Anterior cingulate cortex (tissue), 58 donors: ENCODE measurements at regions not wholly inside any gene's neighbourhood (a gene's known extent, or its start where the extent isn't known, plus 50 kb on each side); places are given as distances from the start of the nearest gene placed in this dataset.

ENCODE experiments used
- DNase-seq, 58 donors: peaks; one replicate each; lab custom pipeline; 2025; lab: John Stamatoyannopoulos, UW

- no peak for DNase-seq
These were observed 428.8 kb downstream of the ZNF521 start for GRCh38 chr18:24923138-24923537.

GRCh38 chr18:24924066-24924716, 427.8 kb downstream of the ZNF521 start:
- no peak for DNase-seq

- no peak for DNase-seq
These were observed 425.3 kb downstream of the ZNF521 start for GRCh38 chr18:24926649-24927048.

- no peak for DNase-seq
These were observed 423.6 kb downstream of the ZNF521 start for GRCh38 chr18:24928301-24928878.

- DNase-seq: no peak
These were observed 421.5 kb downstream of the ZNF521 start for GRCh38 chr18:24930478-24930877.

- no peak for DNase-seq
These were observed 421.0 kb downstream of the ZNF521 start for GRCh38 chr18:24930971-24931370.

- DNase-seq: no peak
These were observed 418.6 kb downstream of the ZNF521 start for GRCh38 chr18:24933345-24933744.

GRCh38 chr18:24934258-24934932, 417.6 kb downstream of the ZNF521 start:
- no peak for DNase-seq

GRCh38 chr18:24935008-24935407, 417.0 kb downstream of the ZNF521 start:
- no peak for DNase-seq

GRCh38 chr18:24935896-24936295, 416.1 kb downstream of the ZNF521 start:
- no peak for DNase-seq

GRCh38 chr18:24936691-24937090, 415.3 kb downstream of the ZNF521 start:
- no peak for DNase-seq

- DNase-seq: peak in 15 of 58 donors; percentile 4 to 58 (median 14)
These were observed 414.2 kb downstream of the ZNF521 start for GRCh38 chr18:24937639-24938275.

GRCh38 chr18:24940416-24940815, 411.6 kb downstream of the ZNF521 start:
- DNase-seq: no peak

GRCh38 chr18:24941174-24941951, 410.6 kb downstream of the ZNF521 start:
- DNase-seq: no peak

- no peak for DNase-seq
These were observed 409.8 kb downstream of the ZNF521 start for GRCh38 chr18:24942144-24942543.

GRCh38 chr18:24947521-24948305, 404.3 kb downstream of the ZNF521 start:
- DNase-seq: no peak

GRCh38 chr18:24949908-24950307, 402.1 kb downstream of the ZNF521 start:
- no peak for DNase-seq

- no peak for DNase-seq
These were observed 397.6 kb downstream of the ZNF521 start for GRCh38 chr18:24954341-24954740.

GRCh38 chr18:24958001-24958400, 394.0 kb downstream of the ZNF521 start:
- DNase-seq: no peak

- no peak for DNase-seq
These were observed 392.9 kb downstream of the ZNF521 start for GRCh38 chr18:24959051-24959476.
